Posterior cingulate gyrus (tissue), 11 donors: ENCODE measurements at regions not wholly inside any gene's neighbourhood (a gene's known extent, or its start where the extent isn't known, plus 50 kb on each side); places are given as distances from the start of the nearest gene placed in this dataset.

Experiments used
- DNase-seq, 10 donors: peaks; one replicate each; pipeline versions ENCODE4 v3.0.0 to v3.0.0-alpha.2; 2020 to 2021; ENCODE audit warnings: mixed read lengths in 3 of 10
- intact Hi-C: fragments of 100-400 bp; cut with DNase I; formaldehyde crosslinking; loops from one replicate; pipeline ENCODE4 v1.15.1; 2023

DNA sequence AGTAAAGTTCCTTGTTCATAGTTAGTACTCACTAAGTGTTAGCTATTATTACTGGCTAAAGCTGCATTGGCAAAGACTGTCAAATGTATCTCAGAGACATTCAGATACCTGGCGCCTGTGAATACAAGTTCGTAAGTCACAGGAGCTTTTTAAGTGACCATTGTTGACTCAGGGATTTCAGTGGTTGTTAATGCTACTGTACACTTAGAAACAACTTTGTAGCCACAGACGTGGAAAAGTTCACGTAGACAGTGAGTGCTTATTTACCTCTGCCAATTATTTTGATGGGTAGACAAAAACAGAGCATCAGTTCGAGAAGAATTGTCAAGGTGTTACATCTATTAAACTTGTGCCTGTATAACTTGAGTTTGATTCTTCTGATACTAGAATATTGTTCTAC, 59.1 kb upstream of the RRP15 start:
- DNase-seq = no peak

More for the DNA sequence above, 59.1 kb upstream of the RRP15 start:
- intact Hi-C loops = no loop called here
